H1 (cell line): ENCODE measurements at regions not wholly inside any gene's neighbourhood (a gene's known extent, or its start where the extent isn't known, plus 50 kb on each side); places are given as distances from the start of the nearest gene placed in this dataset.
A peak's percentile ranks its signal among the peaks of the same experiment; 100 is the strongest.

Experiments used
- CTCF ChIA-PET: fragments of 300-600 bp; sonication (Branson Sonifier 250); formaldehyde crosslinking; loops from one replicate; lab custom pipeline; 2021; ENCODE audit not compliant: partially characterized antibody; lab: Charles Lee
- POLR2A ChIA-PET: fragments of 300-600 bp; sonication (Branson Sonifier 250); formaldehyde crosslinking; loops from one replicate; lab custom pipeline; 2021; ENCODE audit warnings: inconsistent platforms; ENCODE audit not compliant: partially characterized antibody; lab: Charles Lee
- DNase-seq, 2 experiments: peaks; one replicate each; pipeline versions ENCODE4 v3.0.0 to v3.0.0-alpha.2; 2010 to 2022; ENCODE audit warnings: low spot score in 2 of 2, low read depth in 1 of 2, mixed read lengths in 1 of 2
- FAIRE-seq: peaks from 2 replicates; lab custom pipeline; 2011; peaks lifted over from hg19 to GRCh38; lab: Jason Lieb, UNC
- H2AFZ ChIP-seq: 2 replicates; pipeline ENCODE4 v1.8.1; 2012; ENCODE audit warnings: low read length, inconsistent platforms
- H2AK5ac ChIP-seq: 2 replicates; pipeline ENCODE4 v1.6.1; 2013; ENCODE audit warnings: low read depth, low read length
- H2BK120ac ChIP-seq: replicated peaks from 2 replicates; pipeline ENCODE3; 2013; ENCODE audit warnings: low read depth, low read length, inconsistent platforms
- H2BK12ac ChIP-seq: 2 replicates; pipeline ENCODE4 v1.6.1; 2013; ENCODE audit warnings: low read depth, low read length
- H2BK15ac ChIP-seq: 2 replicates; pipeline ENCODE4 v1.6.1; 2013; ENCODE audit warnings: low read length
- H2BK20ac ChIP-seq: 2 replicates; pipeline ENCODE4 v1.6.1; 2013; ENCODE audit warnings: low read length
- H2BK5ac ChIP-seq: 2 replicates; pipeline ENCODE4 v1.6.1; 2013; ENCODE audit warnings: low read depth, low read length
- H3K14ac ChIP-seq: 2 replicates; pipeline ENCODE4 v1.6.1; 2013; ENCODE audit warnings: inconsistent platforms; ENCODE audit not compliant: insufficient read length
- H3K18ac ChIP-seq: 2 replicates; pipeline ENCODE4 v1.6.1; 2013; ENCODE audit warnings: low read length; ENCODE audit errors: extremely low read depth
- H3K23ac ChIP-seq: 2 replicates; pipeline ENCODE4 v1.6.1; 2013; ENCODE audit warnings: inconsistent platforms; ENCODE audit not compliant: insufficient read length
- H3K23me2 ChIP-seq: 2 replicates; pipeline ENCODE4 v1.6.1; 2013; ENCODE audit warnings: low read depth, low read length
- H3K27ac ChIP-seq: 2 replicates; pipeline ENCODE4 v1.6.1; 2011; ENCODE audit warnings: low read depth, low read length, inconsistent platforms
- H3K27me3 ChIP-seq, 4 experiments: replicated peaks in 1 of 4; 1 replicate in 1 of 4; 2 replicates in 3 of 4; pipeline versions ENCODE4 v1.6.1 to v1.8.1; 2011 to 2013; ENCODE audit warnings: low read length in 3 of 4, mild to moderate bottlenecking in 3 of 4, inconsistent platforms in 2 of 4, mixed read lengths in 2 of 4, moderate library complexity in 1 of 4; ENCODE audit not compliant: control insufficient read depth in 3 of 4, insufficient read depth in 3 of 4; ENCODE audit errors: extremely low read depth in 1 of 4
- H3K36me3 ChIP-seq, 4 experiments: 2 replicates each; pipeline versions ENCODE4 v1.6.1 to v1.8.1; 2011 to 2013; ENCODE audit warnings: mild to moderate bottlenecking in 4 of 4, low read length in 3 of 4, moderate library complexity in 2 of 4, control low read depth in 1 of 4, inconsistent platforms in 1 of 4; ENCODE audit not compliant: insufficient read depth in 4 of 4, control insufficient read depth in 2 of 4
- H3K4ac ChIP-seq: replicated peaks from 2 replicates; pipeline ENCODE3; 2013; ENCODE audit warnings: low read length, low read depth, mixed read lengths, inconsistent platforms; ENCODE audit not compliant: insufficient read length
- H3K4me1 ChIP-seq, 4 experiments: replicated peaks in 1 of 4; 1 replicate in 1 of 4; 2 replicates in 3 of 4; pipeline versions ENCODE4 v1.6.1 to v1.8.1; 2011 to 2013; ENCODE audit warnings: low read length in 3 of 4, inconsistent platforms in 2 of 4, mixed read lengths in 1 of 4; ENCODE audit not compliant: insufficient read depth in 4 of 4, control insufficient read depth in 3 of 4
- H3K4me2 ChIP-seq, 2 experiments: 2 replicates each; pipeline versions ENCODE4 v1.6.1 to v1.8.1; 2011 to 2013; ENCODE audit warnings: low read depth in 2 of 2, low read length in 2 of 2, control low read depth in 1 of 2, inconsistent platforms in 1 of 2, mild to moderate bottlenecking in 1 of 2; ENCODE audit not compliant: insufficient read depth in 1 of 2
- H3K4me3 ChIP-seq, 4 experiments: fragments of 200-600, 300-600 bp in 1 of 4; sonication (generic), shearing (Covaris generic), sonication (Bioruptor Twin) in 1 of 4; 2 replicates each; pipeline versions ENCODE4 v1.5.1 to v1.8.1; 2011 to 2016; ENCODE audit warnings: low read length in 4 of 4, low read depth in 3 of 4, control low read depth in 2 of 4, inconsistent platforms in 2 of 4, mild to moderate bottlenecking in 2 of 4, mixed read lengths in 1 of 4, moderate library complexity in 1 of 4; ENCODE audit not compliant: insufficient read depth in 2 of 4; ENCODE audit errors: extremely low read depth in 1 of 4
- H3K56ac ChIP-seq: replicated peaks from 2 replicates; pipeline ENCODE3; 2013; ENCODE audit warnings: low read depth, mild to moderate bottlenecking, mixed read lengths, low read length, inconsistent platforms; ENCODE audit not compliant: insufficient read length
- H3K79me1 ChIP-seq: 2 replicates; pipeline ENCODE4 v1.6.1; 2013; ENCODE audit warnings: low read depth, low read length, control low read depth
- H3K79me2 ChIP-seq, 2 experiments: 2 replicates each; pipeline versions ENCODE4 v1.6.1 to v1.8.1; 2012 to 2013; ENCODE audit warnings: low read length in 2 of 2, mild to moderate bottlenecking in 2 of 2, inconsistent platforms in 1 of 2; ENCODE audit not compliant: insufficient read depth in 2 of 2, control insufficient read depth in 1 of 2
- H3K9ac ChIP-seq, 4 experiments: replicated peaks in 1 of 4; 1 replicate in 1 of 4; 2 replicates in 3 of 4; pipeline versions ENCODE4 v1.6.1 to v1.8.1; 2011 to 2013; ENCODE audit warnings: low read depth in 3 of 4, low read length in 3 of 4, control low read depth in 2 of 4, mild to moderate bottlenecking in 2 of 4, moderate library complexity in 2 of 4, inconsistent platforms in 1 of 4; ENCODE audit errors: extremely low read depth in 1 of 4
- H3K9me3 ChIP-seq, 2 experiments: 2 replicates each; pipeline versions ENCODE4 v1.6.1 to v1.8.1; 2012 to 2013; ENCODE audit warnings: mild to moderate bottlenecking in 2 of 2, moderate library complexity in 2 of 2, control low read depth in 1 of 2, inconsistent platforms in 1 of 2, low read depth in 1 of 2, low read length in 1 of 2, mixed read lengths in 1 of 2; ENCODE audit not compliant: insufficient read depth in 2 of 2
- H4K20me1 ChIP-seq, 2 experiments: replicated peaks in 1 of 2; 2 replicates each; pipeline versions ENCODE3 to v1.8.1; 2011 to 2013; ENCODE audit warnings: inconsistent platforms in 2 of 2, low read length in 2 of 2, mild to moderate bottlenecking in 1 of 2; ENCODE audit not compliant: insufficient read depth in 2 of 2, control insufficient read depth in 1 of 2
- H4K5ac ChIP-seq: 2 replicates; pipeline ENCODE4 v1.6.1; 2013; ENCODE audit warnings: low read length, low read depth, mixed read lengths, inconsistent platforms; ENCODE audit not compliant: insufficient read length
- H4K8ac ChIP-seq: 2 replicates; pipeline ENCODE4 v1.8.0; 2013; ENCODE audit warnings: mild to moderate bottlenecking, moderate library complexity, low read length, inconsistent platforms; ENCODE audit not compliant: insufficient read depth; ENCODE audit errors: extremely low read depth
- H4K91ac ChIP-seq: replicated peaks from 2 replicates; pipeline ENCODE3; 2013; ENCODE audit warnings: low read length, mixed read lengths, inconsistent platforms; ENCODE audit not compliant: insufficient read length
- CHD1 ChIP-seq: IDR thresholded peaks from 2 replicates; pipeline ENCODE4 v1.6.1; 2012; ENCODE audit warnings: low read depth, low read length, improper control_type of control experiment
- EZH2 ChIP-seq: fragments of 200-600 bp; sonication (generic); IDR thresholded peaks from 2 replicates; pipeline ENCODE4 v1.7.1; 2012; ENCODE audit warnings: low read depth, mild to moderate bottlenecking, moderate library complexity, low read length, inconsistent platforms; ENCODE audit not compliant: severe bottlenecking
- FOSL1 ChIP-seq: IDR thresholded peaks from 2 replicates; pipeline ENCODE4 v1.6.1; 2011; ENCODE audit warnings: mild to moderate bottlenecking, low read depth, low read length, moderate library complexity; ENCODE audit not compliant: insufficient read depth
- HDAC2 ChIP-seq, 2 experiments: fragments of 300-600 bp in 1 of 2; sonication (generic) in 1 of 2; IDR thresholded peaks; 2 replicates each; pipeline ENCODE4 v1.6.1; 2011 to 2012; ENCODE audit warnings: low read depth in 2 of 2, low read length in 2 of 2, mild to moderate bottlenecking in 2 of 2, moderate library complexity in 2 of 2, borderline replicate concordance in 1 of 2, inconsistent platforms in 1 of 2
- POLR2A ChIP-seq, 2 experiments: IDR thresholded peaks; 1 replicate in 1 of 2; 2 replicates in 1 of 2; pipeline ENCODE4 v1.6.1; 2011; ENCODE audit warnings: low read depth in 2 of 2, low read length in 2 of 2, mild to moderate bottlenecking in 2 of 2; ENCODE audit errors: control extremely low read depth in 1 of 2
- SRF ChIP-seq: IDR thresholded peaks from 2 replicates; pipeline ENCODE4 v1.6.1; 2011; ENCODE audit warnings: mild to moderate bottlenecking, low read depth, low read length, moderate library complexity
- TCF12 ChIP-seq: IDR thresholded peaks from 2 replicates; pipeline ENCODE4 v1.6.1; 2011; ENCODE audit warnings: low read depth, mild to moderate bottlenecking, low read length
- YY1 ChIP-seq: IDR thresholded peaks from 2 replicates; pipeline ENCODE4 v1.6.1; 2011; ENCODE audit warnings: low read depth, mild to moderate bottlenecking, low read length
- WGBS, 2 experiments: shearing (Covaris generic) in 1 of 2; methylation state at CpG; one replicate each; pipeline versions ENCODE4 v1.1.6 to v1.1.7; 2013 to 2015; ENCODE audit warnings: low lambda C conversion rate in 2 of 2, mixed read lengths in 2 of 2, inconsistent platforms in 1 of 2, low coverage in 1 of 2, missing lambda C conversion rate in 1 of 2; ENCODE audit not compliant: insufficient replicate concordance in 2 of 2, insufficient coverage in 1 of 2, insufficient read length in 1 of 2; ENCODE audit errors: extremely low coverage in 1 of 2, missing lambda C conversion rate in 1 of 2; 5-methylcytosine and 5-hydroxymethylcytosine counted together

- no peak overlapping the region for H3K18ac ChIP-seq
- no peak overlapping the region for H4K91ac ChIP-seq
- H3K4ac ChIP-seq = no peak overlapping the region
- H3K4me1 ChIP-seq = peaks cover 3 to 23% (median 19%) of the 10 kb centered on the region in 4 experiments
- H3K23ac ChIP-seq = no peak overlapping the region
- H2AK5ac ChIP-seq = no peak overlapping the region
- H2BK20ac ChIP-seq = no peak overlapping the region
- H3K36me3 ChIP-seq = no peaks in the 10 kb centered on the region
- H3K79me1 ChIP-seq = no peaks in the 10 kb centered on the region
- H3K27me3 ChIP-seq = no peaks in the 10 kb centered on the region; a peak in 1 of 7 replicates
- H2AFZ ChIP-seq = no peak overlapping the region
- H3K23me2 ChIP-seq = no peaks in the 10 kb centered on the region
- FAIRE-seq (no peak), DNase-seq (no peak)
- no peak overlapping the region for H2BK15ac ChIP-seq
- H4K20me1 ChIP-seq = no peaks in the 10 kb centered on the region
- H2BK12ac ChIP-seq = no peak overlapping the region
- H2BK5ac ChIP-seq = no peak overlapping the region
- no peak overlapping the region for H3K14ac ChIP-seq
- peak overlapping the region in 1 of 2 experiments; percentile 1; a peak in 1 of 4 replicates for H3K4me2 ChIP-seq
- H3K9me3 ChIP-seq = no peaks in the 10 kb centered on the region
- H3K56ac ChIP-seq = no peak overlapping the region
- H3K4me3 ChIP-seq = no peak overlapping the region
- H2BK120ac ChIP-seq = no peak overlapping the region
- ChIA-PET CTCF (interaction anchor here (0.5 kb wide), 1 partner anchor 761 kb away, joined by 4 read pairs; no protein-coding TSS in a partner anchor), POLR2A (interaction anchor here (0.6 kb wide), 1 partner anchor 11 kb away, joined by 3 read pairs; no protein-coding TSS in a partner anchor)
- H4K5ac ChIP-seq = no peak overlapping the region
- WGBS, 2 experiments = 25% methylated on average over 4 of the region's 4 CpGs; no CpG with 5 or more reads in 1 of the 2 experiments
- no peak overlapping the region for H4K8ac ChIP-seq
- TF ChIP-seq POLR2A (IDR thresholded peaks at IDR 0.05; ENCODE audit: control extremely low read depth in 1 of 2, low read depth in 2 of 2, low read length in 2 of 2) = no peak
- no peak for TF ChIP-seq HDAC2 (IDR thresholded peaks at IDR 0.05; ENCODE audit: borderline replicate concordance in 1 of 2, low read depth in 2 of 2, low read length in 2 of 2)
- no peak for TF ChIP-seq TCF12
- TF ChIP-seq EZH2 = no peak
- TF ChIP-seq YY1 = no peak
- no peak for TF ChIP-seq FOSL1
- no peak for TF ChIP-seq CHD1
- TF ChIP-seq SRF = no peak
- TF ChIP-seq, all 59 proteins: peak for 0
- Histone ChIP-seq H3K79me2 (no peaks in the 10 kb centered on the region), H3K9ac (no peak overlapping the region), H3K27ac (no peak overlapping the region)
Observed at GRCh38 chr2:8257502-8257901, 424.4 kb upstream of the ID2 start.
